HEK293 (cell line): ENCODE measurements at regions not wholly inside any gene's neighbourhood (a gene's known extent, or its start where the extent isn't known, plus 50 kb on each side); places are given as distances from the start of the nearest gene placed in this dataset.

Source experiments
- CTCF ChIA-PET: fragments of 350-600 bp; formaldehyde crosslinking; extraction: SDS; loops from one replicate; lab custom pipeline; 2021; ENCODE audit warnings: antibody characterized with exemption; lab: Yijun Ruan, JAX
- POLR2A ChIA-PET: fragments of 300-600 bp; formaldehyde crosslinking; extraction: SDS; loops from one replicate; lab custom pipeline; 2020; ENCODE audit warnings: antibody characterized with exemption, inconsistent platforms; lab: Yijun Ruan, JAX
- H3K27ac ChIP-seq: fragments of 200-500 bp; sonication (Bioruptor generic); 2 replicates; pipeline ENCODE4 v1.5.1; 2014; ENCODE audit warnings: low read depth, low read length, control low read depth, inconsistent platforms; ENCODE audit errors: extremely low read depth
- H3K36me3 ChIP-seq, 2 experiments: fragments of 200-500 bp in 1 of 2; sonication (Bioruptor generic) in 1 of 2; 1 replicate in 1 of 2; 2 replicates in 1 of 2; pipeline ENCODE4 v1.5.1; 2014 to 2017; ENCODE audit warnings: inconsistent platforms in 2 of 2, low read length in 2 of 2; ENCODE audit not compliant: control insufficient read depth in 2 of 2, insufficient read depth in 1 of 2
- H3K4me1 ChIP-seq: fragments of 200-500 bp; sonication (Bioruptor generic); 2 replicates; pipeline ENCODE4 v1.5.1; 2014; ENCODE audit warnings: mild to moderate bottlenecking, low read length, inconsistent platforms; ENCODE audit not compliant: control insufficient read depth, insufficient read depth
- H3K4me3 ChIP-seq: 2 replicates; pipeline ENCODE4 v1.5.1; 2011; ENCODE audit warnings: low read depth, mild to moderate bottlenecking, control low read depth, low read length, moderate library complexity
- H3K9me3 ChIP-seq: fragments of 200-500 bp; sonication (Bioruptor generic); 2 replicates; pipeline ENCODE4 v1.5.1; 2014; ENCODE audit warnings: low read depth, low read length, inconsistent platforms; ENCODE audit not compliant: control insufficient read depth, insufficient read depth
- RBAK ChIP-seq: fragments of 450-650 bp; formaldehyde crosslinking; IDR thresholded peaks from 2 replicates; pipeline ENCODE4 v1.5.1; 2016; ENCODE audit warnings: missing biosample characterization, missing genetic modification characterization
- SALL2 ChIP-seq: fragments of 450-650 bp; formaldehyde crosslinking; IDR thresholded peaks from 2 replicates; pipeline ENCODE4 v1.5.0; 2017; ENCODE audit warnings: missing biosample characterization, mild to moderate bottlenecking, missing genetic modification characterization, borderline replicate concordance
- SCRT1 ChIP-seq: fragments of 450-650 bp; formaldehyde crosslinking; IDR thresholded peaks from 2 replicates; pipeline ENCODE4 v1.5.1; 2016; ENCODE audit warnings: missing biosample characterization, missing genetic modification characterization, borderline replicate concordance
- ZBTB48 ChIP-seq: fragments of 450-650 bp; formaldehyde crosslinking; IDR thresholded peaks from 2 replicates; pipeline ENCODE4 v1.5.1; 2016; ENCODE audit warnings: missing biosample characterization, missing genetic modification characterization
- ZFP41 ChIP-seq: fragments of 450-650 bp; formaldehyde crosslinking; IDR thresholded peaks from 2 replicates; pipeline ENCODE4 v1.5.1; 2016; ENCODE audit warnings: missing biosample characterization, missing genetic modification characterization, borderline replicate concordance
- ZNF146 ChIP-seq: fragments of 450-650 bp; formaldehyde crosslinking; IDR thresholded peaks from 2 replicates; pipeline ENCODE4 v1.5.1; 2016; ENCODE audit warnings: missing biosample characterization, missing genetic modification characterization
- ZNF184 ChIP-seq: fragments of 450-650 bp; IDR thresholded peaks from 2 replicates; pipeline ENCODE4 v1.5.1; 2018; ENCODE audit warnings: missing biosample characterization, mild to moderate bottlenecking, missing genetic modification characterization
- ZNF211 ChIP-seq: fragments of 450-650 bp; formaldehyde crosslinking; IDR thresholded peaks from 2 replicates; pipeline ENCODE4 v1.5.1; 2016; ENCODE audit warnings: low read depth, missing biosample characterization, missing genetic modification characterization
- ZNF24 ChIP-seq: fragments of 450-650 bp; formaldehyde crosslinking; IDR thresholded peaks from 2 replicates; pipeline ENCODE4 v1.5.1; 2016; ENCODE audit warnings: missing biosample characterization, missing genetic modification characterization
- ZNF266 ChIP-seq: fragments of 450-650 bp; formaldehyde crosslinking; IDR thresholded peaks from 2 replicates; pipeline ENCODE4 v1.5.1; 2016; ENCODE audit warnings: missing biosample characterization, missing genetic modification characterization, low read depth
- ZNF404 ChIP-seq: fragments of 450-650 bp; formaldehyde crosslinking; IDR thresholded peaks from 2 replicates; pipeline ENCODE4 v1.5.1; 2017; ENCODE audit warnings: missing biosample characterization, missing genetic modification characterization
- ZNF473 ChIP-seq: fragments of 450-650 bp; formaldehyde crosslinking; IDR thresholded peaks from 2 replicates; pipeline ENCODE4 v1.5.1; 2017; ENCODE audit warnings: missing biosample characterization, missing genetic modification characterization
- ZNF48 ChIP-seq: fragments of 450-650 bp; formaldehyde crosslinking; IDR thresholded peaks from 2 replicates; pipeline ENCODE4 v1.5.1; 2016; ENCODE audit warnings: missing biosample characterization, missing genetic modification characterization
- ZNF529 ChIP-seq: fragments of 450-650 bp; formaldehyde crosslinking; IDR thresholded peaks from 2 replicates; pipeline ENCODE4 v1.5.1; 2017; ENCODE audit warnings: missing genetic modification characterization, missing biosample characterization; ENCODE audit not compliant: insufficient replicate concordance
- ZNF530 ChIP-seq: fragments of 450-650 bp; formaldehyde crosslinking; IDR thresholded peaks from 2 replicates; pipeline ENCODE4 v1.5.1; 2016; ENCODE audit warnings: low read depth, missing biosample characterization, missing genetic modification characterization
- ZNF580 ChIP-seq: fragments of 450-650 bp; formaldehyde crosslinking; IDR thresholded peaks from 2 replicates; pipeline ENCODE4 v1.5.1; 2016; ENCODE audit warnings: missing biosample characterization, missing genetic modification characterization
- ZNF658 ChIP-seq: fragments of 450-650 bp; formaldehyde crosslinking; IDR thresholded peaks from 2 replicates; pipeline ENCODE4; 2016; ENCODE audit warnings: missing biosample characterization, missing genetic modification characterization
- TF ChIP-seq, protein P1 (sequence below): fragments of 450-650 bp; formaldehyde crosslinking; IDR thresholded peaks from 2 replicates; pipeline ENCODE4 v1.5.1; 2016; ENCODE audit warnings: missing biosample characterization, missing genetic modification characterization
- TF ChIP-seq, protein P2 (sequence below): fragments of 450-650 bp; formaldehyde crosslinking; optimal IDR thresholded peaks from 2 replicates; pipeline ENCODE3; 2016; ENCODE audit warnings: missing biosample characterization, mild to moderate bottlenecking, missing genetic modification characterization
- TF ChIP-seq, protein P3 (sequence below): fragments of 450-650 bp; formaldehyde crosslinking; IDR thresholded peaks from 2 replicates; pipeline ENCODE4 v1.5.1; 2016; ENCODE audit warnings: missing biosample characterization, missing genetic modification characterization, borderline replicate concordance

GRCh38 chr2:47235132-47235531, 58.8 kb upstream of the CALM2 start:
- Histone ChIP-seq H3K9me3 (no peaks in the 10 kb centered on the region), H3K36me3 (no peaks in the 10 kb centered on the region), H3K27ac (no peak overlapping the region), H3K4me3 (no peak overlapping the region), H3K4me1 (peaks cover 31% of the 10 kb centered on the region)
- ChIA-PET CTCF (interaction anchor here (1.1 kb wide), 1 partner anchor 28 kb away, joined by 4 read pairs; no protein-coding TSS in a partner anchor), POLR2A (no interaction called here)
- TF ChIP-seq RBAK (tag by site-specific recombination) = no peak
- TF ChIP-seq, protein P1, sequence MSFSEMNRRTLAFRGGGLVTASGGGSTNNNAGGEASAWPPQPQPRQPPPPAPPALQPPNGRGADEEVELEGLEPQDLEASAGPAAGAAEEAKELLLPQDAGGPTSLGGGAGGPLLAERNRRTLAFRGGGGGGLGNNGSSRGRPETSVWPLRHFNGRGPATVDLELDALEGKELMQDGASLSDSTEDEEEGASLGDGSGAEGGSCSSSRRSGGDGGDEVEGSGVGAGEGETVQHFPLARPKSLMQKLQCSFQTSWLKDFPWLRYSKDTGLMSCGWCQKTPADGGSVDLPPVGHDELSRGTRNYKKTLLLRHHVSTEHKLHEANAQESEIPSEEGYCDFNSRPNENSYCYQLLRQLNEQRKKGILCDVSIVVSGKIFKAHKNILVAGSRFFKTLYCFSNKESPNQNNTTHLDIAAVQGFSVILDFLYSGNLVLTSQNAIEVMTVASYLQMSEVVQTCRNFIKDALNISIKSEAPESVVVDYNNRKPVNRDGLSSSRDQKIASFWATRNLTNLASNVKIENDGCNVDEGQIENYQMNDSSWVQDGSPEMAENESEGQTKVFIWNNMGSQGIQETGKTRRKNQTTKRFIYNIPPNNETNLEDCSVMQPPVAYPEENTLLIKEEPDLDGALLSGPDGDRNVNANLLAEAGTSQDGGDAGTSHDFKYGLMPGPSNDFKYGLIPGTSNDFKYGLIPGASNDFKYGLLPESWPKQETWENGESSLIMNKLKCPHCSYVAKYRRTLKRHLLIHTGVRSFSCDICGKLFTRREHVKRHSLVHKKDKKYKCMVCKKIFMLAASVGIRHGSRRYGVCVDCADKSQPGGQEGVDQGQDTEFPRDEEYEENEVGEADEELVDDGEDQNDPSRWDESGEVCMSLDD (tag by site-specific recombination) = no peak
- TF ChIP-seq ZNF24 (tag by site-specific recombination) = no peak
- TF ChIP-seq ZNF530 = no peak
- no peak for TF ChIP-seq ZFP41 (tag by site-specific recombination)
- TF ChIP-seq ZBTB48 (tag by site-specific recombination) = no peak

- Histone ChIP-seq H3K9me3 (no peaks in the 10 kb centered on the region), H3K4me1 (peaks cover 31% of the 10 kb centered on the region), H3K36me3 (no peaks in the 10 kb centered on the region), H3K4me3 (no peak overlapping the region), H3K27ac (no peak overlapping the region)
- ChIA-PET POLR2A (no interaction called here), CTCF (no interaction called here)
- TF ChIP-seq SALL2 (tag by site-specific recombination) (no peak), ZNF580 (tag by site-specific recombination) (no peak), ZNF658 (no peak)
- TF ChIP-seq, all 188 proteins: peak for 0
These were observed 58.1 kb upstream of the CALM2 start for GRCh38 chr2:47234456-47234855.

DNA sequence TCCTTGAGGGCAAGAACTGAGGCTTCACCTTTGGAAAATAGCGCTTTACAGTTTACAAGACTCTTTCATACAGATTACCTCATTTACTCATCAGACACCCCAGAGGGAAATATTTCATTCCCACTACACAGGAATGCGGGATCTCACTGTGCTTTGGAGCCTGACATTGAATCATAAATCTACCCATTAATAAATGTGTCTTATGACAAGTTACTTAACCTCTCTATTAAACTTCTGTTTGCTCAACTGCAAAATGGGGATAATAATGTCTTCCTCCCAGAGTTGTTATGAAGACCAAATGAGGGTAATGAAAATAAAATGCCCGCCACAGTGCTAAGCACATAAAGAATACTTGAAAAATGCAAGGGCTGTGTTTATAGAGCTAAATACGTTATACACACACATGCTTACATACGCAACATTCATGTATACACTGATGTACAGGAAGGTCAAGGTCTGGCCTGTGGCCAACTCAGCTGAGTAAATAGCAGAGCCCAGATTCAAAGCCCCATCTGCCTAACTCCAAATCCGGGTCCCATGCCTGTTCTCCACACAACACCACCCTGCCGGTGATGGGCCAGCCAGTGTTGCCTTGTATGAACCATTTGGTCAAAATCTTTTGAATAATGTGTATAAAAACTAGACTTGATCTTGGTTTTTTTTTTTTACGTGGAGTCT, 56.6 kb upstream of the CALM2 start:
- Histone ChIP-seq H3K4me3 (no peak overlapping the region), H3K4me1 (peaks cover 24% of the 10 kb centered on the region), H3K27ac (no peak overlapping the region), H3K9me3 (no peaks in the 10 kb centered on the region), H3K36me3 (no peaks in the 10 kb centered on the region)
- CTCF ChIA-PET = interaction anchor here (1.0 kb wide), 1 partner anchor 90 kb away, joined by 5 read pairs; no protein-coding TSS in a partner anchor
- POLR2A ChIA-PET = no interaction called here
- TF ChIP-seq ZNF211 (tag by site-specific recombination) (no peak), ZNF48 (no peak), ZNF146 (tag by site-specific recombination) (no peak), ZNF266 (no peak), ZNF473 (no peak), ZNF184 (tag by site-specific recombination) (no peak), ZNF404 (tag by site-specific recombination) (no peak), ZNF529 (no peak), SCRT1 (tag by site-specific recombination) (no peak)
- TF ChIP-seq, protein P2, sequence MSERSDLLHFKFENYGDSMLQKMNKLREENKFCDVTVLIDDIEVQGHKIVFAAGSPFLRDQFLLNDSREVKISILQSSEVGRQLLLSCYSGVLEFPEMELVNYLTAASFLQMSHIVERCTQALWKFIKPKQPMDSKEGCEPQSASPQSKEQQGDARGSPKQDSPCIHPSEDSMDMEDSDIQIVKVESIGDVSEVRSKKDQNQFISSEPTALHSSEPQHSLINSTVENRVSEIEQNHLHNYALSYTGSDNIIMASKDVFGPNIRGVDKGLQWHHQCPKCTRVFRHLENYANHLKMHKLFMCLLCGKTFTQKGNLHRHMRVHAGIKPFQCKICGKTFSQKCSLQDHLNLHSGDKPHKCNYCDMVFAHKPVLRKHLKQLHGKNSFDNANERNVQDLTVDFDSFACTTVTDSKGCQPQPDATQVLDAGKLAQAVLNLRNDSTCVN (tag by site-specific recombination) = no peak
- TF ChIP-seq, protein P3, sequence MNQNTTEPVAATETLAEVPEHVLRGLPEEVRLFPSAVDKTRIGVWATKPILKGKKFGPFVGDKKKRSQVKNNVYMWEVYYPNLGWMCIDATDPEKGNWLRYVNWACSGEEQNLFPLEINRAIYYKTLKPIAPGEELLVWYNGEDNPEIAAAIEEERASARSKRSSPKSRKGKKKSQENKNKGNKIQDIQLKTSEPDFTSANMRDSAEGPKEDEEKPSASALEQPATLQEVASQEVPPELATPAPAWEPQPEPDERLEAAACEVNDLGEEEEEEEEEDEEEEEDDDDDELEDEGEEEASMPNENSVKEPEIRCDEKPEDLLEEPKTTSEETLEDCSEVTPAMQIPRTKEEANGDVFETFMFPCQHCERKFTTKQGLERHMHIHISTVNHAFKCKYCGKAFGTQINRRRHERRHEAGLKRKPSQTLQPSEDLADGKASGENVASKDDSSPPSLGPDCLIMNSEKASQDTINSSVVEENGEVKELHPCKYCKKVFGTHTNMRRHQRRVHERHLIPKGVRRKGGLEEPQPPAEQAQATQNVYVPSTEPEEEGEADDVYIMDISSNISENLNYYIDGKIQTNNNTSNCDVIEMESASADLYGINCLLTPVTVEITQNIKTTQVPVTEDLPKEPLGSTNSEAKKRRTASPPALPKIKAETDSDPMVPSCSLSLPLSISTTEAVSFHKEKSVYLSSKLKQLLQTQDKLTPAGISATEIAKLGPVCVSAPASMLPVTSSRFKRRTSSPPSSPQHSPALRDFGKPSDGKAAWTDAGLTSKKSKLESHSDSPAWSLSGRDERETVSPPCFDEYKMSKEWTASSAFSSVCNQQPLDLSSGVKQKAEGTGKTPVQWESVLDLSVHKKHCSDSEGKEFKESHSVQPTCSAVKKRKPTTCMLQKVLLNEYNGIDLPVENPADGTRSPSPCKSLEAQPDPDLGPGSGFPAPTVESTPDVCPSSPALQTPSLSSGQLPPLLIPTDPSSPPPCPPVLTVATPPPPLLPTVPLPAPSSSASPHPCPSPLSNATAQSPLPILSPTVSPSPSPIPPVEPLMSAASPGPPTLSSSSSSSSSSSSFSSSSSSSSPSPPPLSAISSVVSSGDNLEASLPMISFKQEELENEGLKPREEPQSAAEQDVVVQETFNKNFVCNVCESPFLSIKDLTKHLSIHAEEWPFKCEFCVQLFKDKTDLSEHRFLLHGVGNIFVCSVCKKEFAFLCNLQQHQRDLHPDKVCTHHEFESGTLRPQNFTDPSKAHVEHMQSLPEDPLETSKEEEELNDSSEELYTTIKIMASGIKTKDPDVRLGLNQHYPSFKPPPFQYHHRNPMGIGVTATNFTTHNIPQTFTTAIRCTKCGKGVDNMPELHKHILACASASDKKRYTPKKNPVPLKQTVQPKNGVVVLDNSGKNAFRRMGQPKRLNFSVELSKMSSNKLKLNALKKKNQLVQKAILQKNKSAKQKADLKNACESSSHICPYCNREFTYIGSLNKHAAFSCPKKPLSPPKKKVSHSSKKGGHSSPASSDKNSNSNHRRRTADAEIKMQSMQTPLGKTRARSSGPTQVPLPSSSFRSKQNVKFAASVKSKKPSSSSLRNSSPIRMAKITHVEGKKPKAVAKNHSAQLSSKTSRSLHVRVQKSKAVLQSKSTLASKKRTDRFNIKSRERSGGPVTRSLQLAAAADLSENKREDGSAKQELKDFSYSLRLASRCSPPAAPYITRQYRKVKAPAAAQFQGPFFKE (tag by site-specific recombination) = no peak
